MCF 10A (cell line): ENCODE measurements at regions not wholly inside any gene's neighbourhood (a gene's known extent, or its start where the extent isn't known, plus 50 kb on each side); places are given as distances from the start of the nearest gene placed in this dataset.

Experiments
- BruUV-seq: library from RNA; stranded (reverse); fragments of 400-500 nt; replicated peaks from 2 replicates; lab custom pipeline; 2021; lab: Mats Ljungman, UMichigan
- CTCF ChIA-PET: fragments of 300-600 bp; sonication (Branson Sonifier 250); formaldehyde crosslinking; extraction: SDS; loops from one replicate; lab custom pipeline; 2021; ENCODE audit warnings: antibody characterized with exemption, inconsistent platforms; lab: Yijun Ruan, JAX
- POLR2A ChIA-PET: fragments of 300-600, 350-650 bp; sonication (Branson Sonifier 250); formaldehyde crosslinking; extraction: SDS; loops from one replicate; lab custom pipeline; 2020; ENCODE audit warnings: antibody characterized with exemption, inconsistent platforms; lab: Yijun Ruan, JAX
- DNase-seq: peaks from one replicate; pipeline ENCODE4 v3.0.0-alpha.2; 2018; ENCODE audit not compliant: unreplicated experiment
- H3K27ac Mint-ChIP-seq: one replicate; pipeline ENCODE4 v1.8.0; 2022; ENCODE audit warnings: mild to moderate bottlenecking, low read depth, mixed read lengths; ENCODE audit not compliant: unreplicated experiment
- H3K27me3 Mint-ChIP-seq: one replicate; pipeline ENCODE4 v1.8.0; 2022; ENCODE audit warnings: mixed read lengths; ENCODE audit not compliant: insufficient read depth, unreplicated experiment
- H3K36me3 Mint-ChIP-seq: one replicate; pipeline ENCODE4 v1.8.0; 2022; ENCODE audit warnings: mild to moderate bottlenecking, moderate library complexity, mixed read lengths; ENCODE audit not compliant: insufficient read depth, unreplicated experiment
- H3K4me1 Mint-ChIP-seq: one replicate; pipeline ENCODE4 v1.8.0; 2022; ENCODE audit warnings: mixed read lengths; ENCODE audit not compliant: insufficient read depth, unreplicated experiment
- H3K4me3 Mint-ChIP-seq: one replicate; pipeline ENCODE4 v1.8.0; 2022; ENCODE audit warnings: mild to moderate bottlenecking, moderate library complexity, mixed read lengths; ENCODE audit not compliant: unreplicated experiment
- H3K9me3 Mint-ChIP-seq: one replicate; pipeline ENCODE4 v1.8.0; 2022; ENCODE audit warnings: mixed read lengths; ENCODE audit not compliant: unreplicated experiment
- CTCF ChIP-seq: fragments of 200-600 bp; IDR thresholded peaks from one replicate; pipeline ENCODE4 v1.8.0; 2022; ENCODE audit warnings: antibody characterized with exemption, mild to moderate bottlenecking; ENCODE audit not compliant: unreplicated experiment
- intact Hi-C: fragments of 100-400 bp; cut with micrococcal nuclease; formaldehyde crosslinking; loops from 2 replicates; pipeline ENCODE4 v1.14.1; 2022

GRCh38 chr1:11338284-11338924 is 65.4 kb downstream of the UBIAD1 start:
- no peak overlapping the region for H3K27ac Mint-ChIP-seq
- no peaks in the 10 kb centered on the region for H3K36me3 Mint-ChIP-seq
- DNase-seq, result no peak
- no peak overlapping the region for H3K4me3 Mint-ChIP-seq
- intact Hi-C loops, result no loop called here
- TF ChIP-seq CTCF, result no peak
- peaks cover 14% of the 10 kb centered on the region for H3K27me3 Mint-ChIP-seq
- H3K9me3 Mint-ChIP-seq, result no peaks in the 10 kb centered on the region
- ChIA-PET CTCF (interaction anchor here (0.6 to 1.6 kb wide), 3 partner anchors 45 to 1323 kb away, joined by 3 to 5 read pairs (median 3); no protein-coding TSS in a partner anchor), POLR2A (no interaction called here)
- no TSS peak for BruUV-seq
- no peaks in the 10 kb centered on the region for H3K4me1 Mint-ChIP-seq

DNA sequence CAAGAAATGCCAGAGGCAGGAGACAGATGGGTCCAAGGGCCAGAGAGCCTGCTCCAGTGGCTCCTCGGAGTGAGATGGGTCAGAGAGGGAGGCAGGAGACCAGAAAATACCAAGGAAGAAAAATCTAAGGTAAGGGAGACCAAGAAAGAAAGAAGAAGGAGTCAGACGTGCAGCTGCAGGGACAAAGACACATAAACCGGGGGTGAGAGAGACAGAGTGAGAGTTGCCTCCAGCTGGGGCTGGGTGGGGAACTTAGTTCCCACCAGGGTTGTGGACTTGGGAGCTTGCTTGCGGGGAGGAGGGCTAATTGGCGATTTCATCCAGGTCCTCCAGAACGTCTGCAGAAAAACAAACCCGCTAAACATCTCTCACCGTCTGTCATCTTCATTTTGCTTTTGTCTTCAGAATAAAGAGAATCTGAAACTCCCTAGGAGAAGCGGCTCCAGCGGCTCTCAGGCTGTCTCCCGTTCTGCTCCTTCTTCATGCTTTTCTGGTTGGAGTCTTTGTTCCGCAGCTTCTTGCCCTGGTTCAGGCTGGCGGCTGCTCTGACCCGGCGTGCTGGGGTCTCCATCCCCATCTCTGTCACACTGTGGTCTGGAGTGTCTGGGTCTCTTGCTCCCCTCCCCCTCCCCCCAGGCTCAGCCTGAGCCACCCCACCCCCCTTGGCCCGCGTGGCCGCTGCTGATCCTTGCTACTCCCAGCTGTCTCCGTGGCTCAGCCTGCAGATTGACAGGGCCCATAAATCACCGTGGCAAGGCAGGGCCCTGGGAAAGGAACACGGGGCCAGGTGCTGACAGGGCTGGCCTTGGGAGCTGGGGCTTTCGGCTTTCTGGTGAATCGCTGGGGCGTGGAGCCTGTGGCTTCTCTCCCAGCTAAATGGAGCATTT is 66.6 kb downstream of the UBIAD1 start:
- ChIA-PET CTCF (interaction anchor here (0.6 kb wide), 1 partner anchor 9 kb away, joined by 3 read pairs; no protein-coding TSS in a partner anchor), POLR2A (no interaction called here)
- DNase-seq, result no peak
- no peaks in the 10 kb centered on the region for H3K36me3 Mint-ChIP-seq
- TF ChIP-seq CTCF, result no peak
- no peak overlapping the region for H3K4me3 Mint-ChIP-seq
- no peak overlapping the region for H3K27ac Mint-ChIP-seq
- H3K4me1 Mint-ChIP-seq, result no peaks in the 10 kb centered on the region
- no peaks in the 10 kb centered on the region for H3K9me3 Mint-ChIP-seq
- intact Hi-C loops, result no loop called here
- H3K27me3 Mint-ChIP-seq, result peaks cover 19% of the 10 kb centered on the region
- BruUV-seq, result no TSS peak

DNA sequence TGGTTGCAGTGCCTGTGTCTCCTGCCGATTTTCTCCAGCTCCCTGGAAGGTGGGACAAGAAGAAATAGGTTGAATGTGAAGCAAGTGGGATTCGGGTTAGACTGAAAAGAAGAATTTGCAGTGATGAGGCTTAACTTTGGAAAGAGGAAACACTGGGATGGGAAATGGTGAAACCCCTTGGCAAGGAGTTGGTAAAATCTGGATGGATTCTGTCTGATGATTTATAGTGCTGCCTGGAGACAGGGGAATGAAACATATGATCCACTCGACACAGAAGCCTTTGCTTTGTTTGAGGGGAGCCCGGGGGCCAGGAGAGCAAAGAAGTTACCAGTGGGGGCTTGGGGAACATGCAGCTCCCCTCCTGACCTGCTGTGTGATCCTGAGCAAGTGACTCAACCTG is 67.2 kb downstream of the UBIAD1 start:
- Mint-ChIP-seq H3K27me3 (peaks cover 26% of the 10 kb centered on the region), H3K36me3 (no peaks in the 10 kb centered on the region), H3K27ac (no peak overlapping the region), H3K9me3 (no peaks in the 10 kb centered on the region), H3K4me1 (no peaks in the 10 kb centered on the region), H3K4me3 (no peak overlapping the region)
- no peak for TF ChIP-seq CTCF
- no TSS peak for BruUV-seq
- ChIA-PET CTCF (no interaction called here), POLR2A (no interaction called here)
- intact Hi-C loops, result no loop called here
- DNase-seq, result no peak

GRCh38 chr1:11341901-11342552 is 69.0 kb downstream of the UBIAD1 start:
- no peaks in the 10 kb centered on the region for H3K4me1 Mint-ChIP-seq

More at GRCh38 chr1:11341901-11342552, 69.0 kb downstream of the UBIAD1 start:
- Mint-ChIP-seq H3K9me3 (no peaks in the 10 kb centered on the region), H3K36me3 (no peaks in the 10 kb centered on the region), H3K27ac (no peak overlapping the region), H3K27me3 (peaks cover 29% of the 10 kb centered on the region), H3K4me3 (no peak overlapping the region)
- ChIA-PET POLR2A (interaction anchor here (0.7 to 1.4 kb wide), 4 partner anchors 30 to 183 kb away, joined by 3 to 5 read pairs (median 3); partner anchors contain the start of gene UBIAD1), CTCF (interaction anchor here (0.6 kb wide), 1 partner anchor 311 kb away, joined by 3 read pairs; no protein-coding TSS in a partner anchor)
- intact Hi-C loops, result no loop called here
- no TSS peak for BruUV-seq
- TF ChIP-seq CTCF, result no peak
- DNase-seq, result peak; percentile 34
